ENCODE measurements at regions not wholly inside any gene's neighbourhood (a gene's known extent, or its start where the extent isn't known, plus 50 kb on each side); places are given as distances from the start of the nearest gene placed in this dataset.

- Mint-ChIP-seq H3K4me3 (no peak overlapping the region), H3K27ac (ENCODE audit: unreplicated experiment) (no peak overlapping the region), H3K9me3 (peaks cover 4% of the 10 kb centered on the region), H3K27me3 (ENCODE audit: low read depth) (peaks cover 8% of the 10 kb centered on the region), H3K36me3 (ENCODE audit: low read depth) (no peaks in the 10 kb centered on the region), H3K4me1 (peaks cover 19% of the 10 kb centered on the region)
- TF ChIP-seq CTCF (conservative IDR thresholded peaks at IDR 0.05) = no peak
- no peak for DNase-seq (ENCODE audit: low read depth, low spot score)
These were observed 120.3 kb downstream of the ZNF664 start for GRCh38 chr12:124093297-124093696.

GRCh38 chr12:124094188-124094587 is 121.2 kb downstream of the ZNF664 start:
- TF ChIP-seq CTCF (conservative IDR thresholded peaks at IDR 0.05) = no peak
- Mint-ChIP-seq H3K36me3 (ENCODE audit: low read depth) (no peaks in the 10 kb centered on the region), H3K9me3 (peaks cover 4% of the 10 kb centered on the region), H3K4me3 (no peak overlapping the region), H3K4me1 (peaks cover 28% of the 10 kb centered on the region), H3K27me3 (ENCODE audit: low read depth) (peaks cover 8% of the 10 kb centered on the region), H3K27ac (ENCODE audit: unreplicated experiment) (no peak overlapping the region)
- no peak for DNase-seq (ENCODE audit: low read depth, low spot score)

GRCh38 chr12:124094733-124095132 is 121.7 kb downstream of the ZNF664 start:
- Mint-ChIP-seq H3K36me3 (ENCODE audit: low read depth) (no peaks in the 10 kb centered on the region), H3K4me1 (peaks cover 33% of the 10 kb centered on the region), H3K27ac (ENCODE audit: unreplicated experiment) (no peak overlapping the region), H3K27me3 (ENCODE audit: low read depth) (peaks cover 8% of the 10 kb centered on the region), H3K4me3 (no peak overlapping the region), H3K9me3 (peaks cover 4% of the 10 kb centered on the region)
- no peak for DNase-seq (ENCODE audit: low read depth, low spot score)
- TF ChIP-seq CTCF (conservative IDR thresholded peaks at IDR 0.05) = no peak

GRCh38 chr12:124096109-124096508 is 123.1 kb downstream of the ZNF664 start:
- TF ChIP-seq CTCF (conservative IDR thresholded peaks at IDR 0.05) = no peak
- peaks cover 4% of the 10 kb centered on the region for H3K9me3 Mint-ChIP-seq
- no peak overlapping the region for H3K27ac Mint-ChIP-seq (ENCODE audit: unreplicated experiment)
- H3K36me3 Mint-ChIP-seq (ENCODE audit: low read depth) = peaks cover 4% of the 10 kb centered on the region
- H3K4me3 Mint-ChIP-seq = no peak overlapping the region
- peaks cover 41% of the 10 kb centered on the region for H3K4me1 Mint-ChIP-seq
- no peak for DNase-seq (ENCODE audit: low read depth, low spot score)
- H3K27me3 Mint-ChIP-seq (ENCODE audit: low read depth) = peaks cover 8% of the 10 kb centered on the region

- peaks cover 43% of the 10 kb centered on the region for H3K4me1 Mint-ChIP-seq
- H3K4me3 Mint-ChIP-seq = no peak overlapping the region
- no peak for TF ChIP-seq CTCF (conservative IDR thresholded peaks at IDR 0.05)
- H3K9me3 Mint-ChIP-seq = no peaks in the 10 kb centered on the region
- H3K27me3 Mint-ChIP-seq (ENCODE audit: low read depth) = peaks cover 8% of the 10 kb centered on the region
- no peak overlapping the region for H3K27ac Mint-ChIP-seq (ENCODE audit: unreplicated experiment)
- DNase-seq (ENCODE audit: low read depth, low spot score) = no peak
- peaks cover 4% of the 10 kb centered on the region for H3K36me3 Mint-ChIP-seq (ENCODE audit: low read depth)
These were observed 123.9 kb downstream of the ZNF664 start for GRCh38 chr12:124096869-124097434.

All from neural crest cell (in vitro differentiated cells).